ENCODE measurements at regions not wholly inside any gene's neighbourhood (a gene's known extent, or its start where the extent isn't known, plus 50 kb on each side); places are given as distances from the start of the nearest gene placed in this dataset.

- DNase-seq = no peak
- no peak overlapping the region for H2BK15ac ChIP-seq (ENCODE audit: low read depth, low read length)
- no peak overlapping the region for H4K5ac ChIP-seq (ENCODE audit: insufficient read length, low read depth, low read length)
- H3T11ph ChIP-seq (ENCODE audit: low read length) = no peak overlapping the region
- no peaks in the 10 kb centered on the region for H3K9me3 ChIP-seq (ENCODE audit: control insufficient read depth, low read depth, low read length)
- H4K20me1 ChIP-seq (ENCODE audit: control insufficient read depth, insufficient read depth, insufficient read length) = no peaks in the 10 kb centered on the region
- H3K4me2 ChIP-seq (ENCODE audit: insufficient read depth, insufficient read length, low read length) = no peak overlapping the region
- no peak overlapping the region for H3K23ac ChIP-seq (ENCODE audit: insufficient read length, low read depth, low read length)
- H3K79me2 ChIP-seq (ENCODE audit: insufficient read depth, low read length) = no peaks in the 10 kb centered on the region
- no peak overlapping the region for H3K27ac Mint-ChIP-seq
- no peak overlapping the region for H3K4ac ChIP-seq (ENCODE audit: low read depth, low read length)
- H4K8ac ChIP-seq (replicated peaks; ENCODE audit: insufficient read length, low read depth, low read length) = no peak overlapping the region
- no peak overlapping the region for H2AFZ ChIP-seq (ENCODE audit: low read length)
- no peak overlapping the region for H3K27ac ChIP-seq (ENCODE audit: insufficient read length, low read depth, low read length)
- TF ChIP-seq, protein P1, sequence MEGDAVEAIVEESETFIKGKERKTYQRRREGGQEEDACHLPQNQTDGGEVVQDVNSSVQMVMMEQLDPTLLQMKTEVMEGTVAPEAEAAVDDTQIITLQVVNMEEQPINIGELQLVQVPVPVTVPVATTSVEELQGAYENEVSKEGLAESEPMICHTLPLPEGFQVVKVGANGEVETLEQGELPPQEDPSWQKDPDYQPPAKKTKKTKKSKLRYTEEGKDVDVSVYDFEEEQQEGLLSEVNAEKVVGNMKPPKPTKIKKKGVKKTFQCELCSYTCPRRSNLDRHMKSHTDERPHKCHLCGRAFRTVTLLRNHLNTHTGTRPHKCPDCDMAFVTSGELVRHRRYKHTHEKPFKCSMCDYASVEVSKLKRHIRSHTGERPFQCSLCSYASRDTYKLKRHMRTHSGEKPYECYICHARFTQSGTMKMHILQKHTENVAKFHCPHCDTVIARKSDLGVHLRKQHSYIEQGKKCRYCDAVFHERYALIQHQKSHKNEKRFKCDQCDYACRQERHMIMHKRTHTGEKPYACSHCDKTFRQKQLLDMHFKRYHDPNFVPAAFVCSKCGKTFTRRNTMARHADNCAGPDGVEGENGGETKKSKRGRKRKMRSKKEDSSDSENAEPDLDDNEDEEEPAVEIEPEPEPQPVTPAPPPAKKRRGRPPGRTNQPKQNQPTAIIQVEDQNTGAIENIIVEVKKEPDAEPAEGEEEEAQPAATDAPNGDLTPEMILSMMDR (conservative IDR thresholded peaks at IDR 0.05) = no peak
- H3K4me3 Mint-ChIP-seq = no peak overlapping the region
- H4K91ac ChIP-seq (ENCODE audit: insufficient read length, low read depth, low read length) = no peak overlapping the region
- H3K14ac ChIP-seq (ENCODE audit: insufficient read depth, low read length) = no peak overlapping the region
- no peak overlapping the region for H3K9ac ChIP-seq (ENCODE audit: extremely low read depth, insufficient read length, low read length)
- no peak overlapping the region for H2BK5ac ChIP-seq (ENCODE audit: insufficient read length, low read length)
- no peak overlapping the region for H2BK12ac ChIP-seq (ENCODE audit: insufficient read length, low read depth, low read length)
- no peaks in the 10 kb centered on the region; the same call in 1 of the 2 replicates for H3K27me3 ChIP-seq (ENCODE audit: insufficient read depth, low read length)
- H3K27me3 Mint-ChIP-seq (ENCODE audit: low read depth) = peaks cover 8% of the 10 kb centered on the region
- H3K79me1 ChIP-seq (ENCODE audit: insufficient read depth, low read depth, low read length, poor library complexity, severe bottlenecking) = no peaks in the 10 kb centered on the region
- no peaks in the 10 kb centered on the region for H3K23me2 ChIP-seq (ENCODE audit: insufficient read length, low read depth, low read length, poor library complexity, severe bottlenecking)
- H3K4me1 ChIP-seq (ENCODE audit: insufficient read depth, low read length) = no peaks in the 10 kb centered on the region
- H3K9me3 Mint-ChIP-seq = no peaks in the 10 kb centered on the region
- H2BK20ac ChIP-seq (ENCODE audit: low read depth, low read length, poor library complexity, severe bottlenecking) = no peak overlapping the region
- H3K36me3 Mint-ChIP-seq (ENCODE audit: insufficient read depth in 1 of 3, low read depth in 3 of 3) = no peaks in the 10 kb centered on the region
- peaks cover 0 to 7% of the 10 kb centered on the region in 2 experiments; a peak in 2 of 4 replicates for H3K4me1 Mint-ChIP-seq
- H3K18ac ChIP-seq (ENCODE audit: insufficient read length, low read depth, low read length) = no peak overlapping the region
- H2BK120ac ChIP-seq (ENCODE audit: low read depth, low read length, poor library complexity, severe bottlenecking) = no peak overlapping the region
- no peak overlapping the region for H3K56ac ChIP-seq (ENCODE audit: insufficient read length, low read depth, low read length)
- WGBS (ENCODE audit: extremely low coverage, insufficient read length, low lambda C conversion rate) = no CpG with 5 or more reads among the region's 1 CpG
- no peak overlapping the region for H2AK5ac ChIP-seq (ENCODE audit: insufficient read length, low read length)
Observed at GRCh38 chr22:27597703-27598444, 203.7 kb downstream of the MN1 start.
